ENCODE measurements at regions not wholly inside any gene's neighbourhood (a gene's known extent, or its start where the extent isn't known, plus 50 kb on each side); places are given as distances from the start of the nearest gene placed in this dataset.

GRCh38 chr2:8399731-8400130, 282.1 kb upstream of the ID2 start:
- TF ChIP-seq, protein P1, sequence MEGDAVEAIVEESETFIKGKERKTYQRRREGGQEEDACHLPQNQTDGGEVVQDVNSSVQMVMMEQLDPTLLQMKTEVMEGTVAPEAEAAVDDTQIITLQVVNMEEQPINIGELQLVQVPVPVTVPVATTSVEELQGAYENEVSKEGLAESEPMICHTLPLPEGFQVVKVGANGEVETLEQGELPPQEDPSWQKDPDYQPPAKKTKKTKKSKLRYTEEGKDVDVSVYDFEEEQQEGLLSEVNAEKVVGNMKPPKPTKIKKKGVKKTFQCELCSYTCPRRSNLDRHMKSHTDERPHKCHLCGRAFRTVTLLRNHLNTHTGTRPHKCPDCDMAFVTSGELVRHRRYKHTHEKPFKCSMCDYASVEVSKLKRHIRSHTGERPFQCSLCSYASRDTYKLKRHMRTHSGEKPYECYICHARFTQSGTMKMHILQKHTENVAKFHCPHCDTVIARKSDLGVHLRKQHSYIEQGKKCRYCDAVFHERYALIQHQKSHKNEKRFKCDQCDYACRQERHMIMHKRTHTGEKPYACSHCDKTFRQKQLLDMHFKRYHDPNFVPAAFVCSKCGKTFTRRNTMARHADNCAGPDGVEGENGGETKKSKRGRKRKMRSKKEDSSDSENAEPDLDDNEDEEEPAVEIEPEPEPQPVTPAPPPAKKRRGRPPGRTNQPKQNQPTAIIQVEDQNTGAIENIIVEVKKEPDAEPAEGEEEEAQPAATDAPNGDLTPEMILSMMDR (IDR thresholded peaks at IDR 0.05) = no peak
- TF ChIP-seq POLR2A (IDR thresholded peaks at IDR 0.05; ENCODE audit: low read depth) = no peak

Measured in esophagus muscularis mucosa (tissue), 3 donors.